Astrocyte of the spinal cord (primary cell): ENCODE measurements at regions not wholly inside any gene's neighbourhood (a gene's known extent, or its start where the extent isn't known, plus 50 kb on each side); places are given as distances from the start of the nearest gene placed in this dataset.

Source experiments
- DNase-seq: peaks from one replicate; pipeline ENCODE4 v3.0.0; 2011; ENCODE audit warnings: low read depth, low spot score
- H3K4me3 ChIP-seq: 2 replicates; pipeline ENCODE4 v1.5.1; 2011; ENCODE audit warnings: low read depth, mild to moderate bottlenecking, low read length, moderate library complexity
- CTCF ChIP-seq: IDR thresholded peaks from 2 replicates; pipeline ENCODE4 v1.5.1; 2012; ENCODE audit warnings: low read depth, mild to moderate bottlenecking, low read length, inconsistent platforms
- in situ Hi-C: cut with HindIII; loops from 2 replicates; pipeline ENCODE4 v1.10.0; 2017; ENCODE audit warnings: low sequenced_read_pairs

- in situ Hi-C loops: no loop called here
- DNase-seq: no peak
- TF ChIP-seq CTCF: no peak
- no peak overlapping the region for H3K4me3 ChIP-seq
Observed at GRCh38 chr18:65146482-65147021, 604.3 kb upstream of the CDH7 start.

- in situ Hi-C loops: no loop called here
- H3K4me3 ChIP-seq: no peak overlapping the region
- no peak for TF ChIP-seq CTCF
- DNase-seq: no peak
Observed at GRCh38 chr18:65145312-65145711, 605.5 kb upstream of the CDH7 start.

- DNase-seq: no peak
- in situ Hi-C loops: no loop called here
- no peak for TF ChIP-seq CTCF
- no peak overlapping the region for H3K4me3 ChIP-seq
Observed at GRCh38 chr18:65133610-65134009, 617.2 kb upstream of the CDH7 start.

GRCh38 chr18:65124633-65125032 is 626.2 kb upstream of the CDH7 start:
- TF ChIP-seq CTCF: no peak
- DNase-seq: no peak
- in situ Hi-C loops: no loop called here
- H3K4me3 ChIP-seq: no peak overlapping the region

DNA sequence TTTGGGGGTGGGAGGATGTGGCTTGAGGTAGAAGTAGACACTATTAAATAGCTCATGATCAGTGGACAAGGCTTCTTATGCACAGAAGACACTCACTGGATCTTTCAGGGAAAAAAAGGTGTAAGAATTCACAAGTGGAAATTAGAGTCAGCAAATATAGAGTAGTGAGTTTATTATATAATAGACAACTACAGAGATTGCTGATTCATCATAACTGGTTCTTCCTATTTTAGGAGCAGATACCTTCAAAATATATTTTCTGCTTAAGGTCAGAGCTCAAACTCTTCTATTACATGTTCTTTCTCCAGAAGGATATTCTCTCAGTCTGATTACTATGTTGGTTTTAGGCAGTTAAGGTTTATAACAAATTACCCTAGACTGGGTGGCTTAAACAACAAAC is 646.9 kb upstream of the CDH7 start:
- TF ChIP-seq CTCF: no peak
- no peak for DNase-seq
- in situ Hi-C loops: no loop called here
- no peak overlapping the region for H3K4me3 ChIP-seq

DNA sequence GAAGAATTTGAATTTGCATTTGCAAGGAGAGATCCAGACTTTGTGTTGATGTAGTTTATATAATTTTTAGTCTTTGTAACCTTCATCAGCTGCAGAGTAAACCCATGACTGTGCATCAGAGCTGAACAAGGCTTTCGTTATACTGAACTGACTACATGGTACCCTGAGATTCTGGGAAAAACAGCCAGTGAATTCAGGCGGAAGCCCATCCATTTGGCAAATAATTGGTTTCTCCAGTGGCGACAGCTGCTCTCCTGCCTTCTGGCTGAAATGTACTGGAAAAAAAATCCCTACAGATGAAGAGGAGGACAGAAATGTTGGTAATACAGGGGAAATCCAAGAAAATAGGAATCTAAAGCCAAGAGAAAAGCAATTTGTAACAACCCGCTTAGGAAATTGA is 657.5 kb upstream of the CDH7 start:
- no peak overlapping the region for H3K4me3 ChIP-seq
- DNase-seq: no peak
- no peak for TF ChIP-seq CTCF
- in situ Hi-C loops: no loop called here
